GF-D8 (cell line): ENCODE measurements at regions not wholly inside any gene's neighbourhood (a gene's known extent, or its start where the extent isn't known, plus 50 kb on each side); places are given as distances from the start of the nearest gene placed in this dataset.

Experiments
- DNase-seq: peaks from one replicate; lab custom pipeline; 2025; lab: John Stamatoyannopoulos, UW

- no peak for DNase-seq
Observed at GRCh38 chr15:46647046-46647445, 1012.2 kb downstream of the SQOR start.

- DNase-seq, result no peak
Observed at GRCh38 chr15:46652266-46652665, 1017.4 kb downstream of the SQOR start.

GRCh38 chr15:46654993-46655392, 1020.2 kb downstream of the SQOR start:
- DNase-seq, result no peak

GRCh38 chr15:46660096-46660842, 1025.4 kb downstream of the SQOR start:
- DNase-seq, result no peak

- no peak for DNase-seq
Observed at GRCh38 chr15:46670258-46670657, 1035.4 kb downstream of the SQOR start.

- no peak for DNase-seq
Observed at GRCh38 chr15:46671336-46671735, 1036.5 kb downstream of the SQOR start.

GRCh38 chr15:46672041-46672440, 1037.2 kb downstream of the SQOR start:
- no peak for DNase-seq

- no peak for DNase-seq
Observed at GRCh38 chr15:46676233-46677206, 1040.8 kb upstream of the SEMA6D start.

GRCh38 chr15:46677491-46677890, 1039.8 kb upstream of the SEMA6D start:
- no peak for DNase-seq

GRCh38 chr15:46681901-46682300, 1035.4 kb upstream of the SEMA6D start:
- no peak for DNase-seq

- no peak for DNase-seq
Observed at GRCh38 chr15:46682969-46683791, 1034.1 kb upstream of the SEMA6D start.

GRCh38 chr15:46685096-46685495, 1032.2 kb upstream of the SEMA6D start:
- DNase-seq, result no peak

GRCh38 chr15:46685681-46686080, 1031.6 kb upstream of the SEMA6D start:
- no peak for DNase-seq

- no peak for DNase-seq
Observed at GRCh38 chr15:46696281-46696680, 1021.0 kb upstream of the SEMA6D start.

GRCh38 chr15:46701346-46701745, 1016.0 kb upstream of the SEMA6D start:
- no peak for DNase-seq

GRCh38 chr15:46701896-46702295, 1015.4 kb upstream of the SEMA6D start:
- DNase-seq, result no peak

GRCh38 chr15:46703020-46703861, 1014.1 kb upstream of the SEMA6D start:
- no peak for DNase-seq

GRCh38 chr15:46703871-46704637, 1013.3 kb upstream of the SEMA6D start:
- DNase-seq, result no peak

GRCh38 chr15:46707452-46707851, 1009.9 kb upstream of the SEMA6D start:
- no peak for DNase-seq

GRCh38 chr15:46708226-46708625, 1009.1 kb upstream of the SEMA6D start:
- no peak for DNase-seq
